Keratinocyte (primary cell): ENCODE measurements at regions not wholly inside any gene's neighbourhood (a gene's known extent, or its start where the extent isn't known, plus 50 kb on each side); places are given as distances from the start of the nearest gene placed in this dataset.

Experiments used
- DNase-seq: peaks from one replicate; pipeline ENCODE4 v3.0.0-alpha.2; 2011; ENCODE audit warnings: low read depth, missing footprints, low spot score
- FAIRE-seq: peaks from 2 replicates; lab custom pipeline; 2011; peaks lifted over from hg19 to GRCh38; lab: Jason Lieb, UNC
- H2AFZ ChIP-seq: 2 replicates; pipeline ENCODE4 v1.6.0; 2012; ENCODE audit warnings: low read length, control low read depth, inconsistent platforms; ENCODE audit not compliant: control insufficient read depth
- H3K27ac ChIP-seq: 2 replicates; pipeline ENCODE4 v1.5.1; 2011; ENCODE audit warnings: low read length; ENCODE audit not compliant: control insufficient read depth, insufficient read depth
- H3K27me3 ChIP-seq: 3 replicates; pipeline ENCODE4 v1.6.0; 2011; ENCODE audit warnings: low read length; ENCODE audit not compliant: control insufficient read depth, insufficient read depth; ENCODE audit errors: extremely low read depth
- H3K36me3 ChIP-seq, 2 experiments: 2 replicates in 1 of 2; 3 replicates in 1 of 2; pipeline ENCODE4 v1.5.1; 2011; ENCODE audit warnings: low read length in 2 of 2, mild to moderate bottlenecking in 1 of 2; ENCODE audit not compliant: control insufficient read depth in 2 of 2, insufficient read depth in 2 of 2; ENCODE audit errors: extremely low read depth in 1 of 2
- H3K4me1 ChIP-seq: 3 replicates; pipeline ENCODE4 v1.5.1; 2011; ENCODE audit warnings: low read length; ENCODE audit not compliant: control insufficient read depth, insufficient read depth; ENCODE audit errors: extremely low read depth
- H3K4me2 ChIP-seq: 3 replicates; pipeline ENCODE4 v1.6.0; 2011; ENCODE audit warnings: low read depth, low read length; ENCODE audit not compliant: control insufficient read depth, insufficient read depth; ENCODE audit errors: extremely low read depth
- H3K4me3 ChIP-seq, 3 experiments: fragments of 200-600 bp in 1 of 3; sonication (generic) in 1 of 3; 2 replicates in 2 of 3; 3 replicates in 1 of 3; pipeline ENCODE4 v1.5.1; 2011 to 2016; ENCODE audit warnings: low read length in 3 of 3, mild to moderate bottlenecking in 3 of 3, control low read depth in 2 of 3, inconsistent platforms in 1 of 3, low read depth in 1 of 3, mixed read lengths in 1 of 3, mixed run types in 1 of 3, moderate library complexity in 1 of 3; ENCODE audit not compliant: control insufficient read depth in 2 of 3, insufficient read depth in 2 of 3; ENCODE audit errors: extremely low read depth in 1 of 3
- H3K79me2 ChIP-seq: 2 replicates; pipeline ENCODE4 v1.6.0; 2012; ENCODE audit warnings: low read length; ENCODE audit not compliant: control insufficient read depth, insufficient read depth
- H3K9ac ChIP-seq: 3 replicates; pipeline ENCODE4 v1.6.0; 2011; ENCODE audit warnings: low read length; ENCODE audit not compliant: control insufficient read depth, insufficient read depth; ENCODE audit errors: extremely low read depth
- H3K9me1 ChIP-seq: 3 replicates; pipeline ENCODE4 v1.6.0; 2011; ENCODE audit warnings: low read length; ENCODE audit not compliant: control insufficient read depth, insufficient read depth; ENCODE audit errors: extremely low read depth
- H3K9me3 ChIP-seq: 2 replicates; pipeline ENCODE4 v1.5.1; 2012; ENCODE audit warnings: low read depth, low read length; ENCODE audit not compliant: control insufficient read depth
- H4K20me1 ChIP-seq: 3 replicates; pipeline ENCODE4 v1.6.0; 2011; ENCODE audit warnings: low read length; ENCODE audit not compliant: control insufficient read depth, insufficient read depth; ENCODE audit errors: extremely low read depth
- CTCF ChIP-seq, 3 experiments: IDR thresholded peaks in 1 of 3; conservative IDR thresholded peaks in 1 of 3; optimal IDR thresholded peaks in 1 of 3; 2 replicates in 2 of 3; 3 replicates in 1 of 3; pipeline versions ENCODE3 to v1.5.1; 2011; ENCODE audit warnings: low read length in 3 of 3, mild to moderate bottlenecking in 3 of 3, moderate library complexity in 2 of 3, control low read depth in 1 of 3, inconsistent platforms in 1 of 3; ENCODE audit not compliant: insufficient read depth in 2 of 3; ENCODE audit errors: extremely low read depth in 1 of 3
- EZH2 ChIP-seq: IDR thresholded peaks from one replicate; pipeline ENCODE4 v1.6.1; 2012; ENCODE audit warnings: inconsistent platforms, mild to moderate bottlenecking, low read length, moderate library complexity
- dilution Hi-C: fragments of 300-500 bp; cut with MboI; formaldehyde crosslinking; loops from one replicate; pipeline ENCODE4 v1.7.0; 2020; ENCODE audit warnings: low sequenced_read_pairs; ENCODE audit not compliant: extremely low pct_ligation_motif_present

- H3K4me2 ChIP-seq, result no peak overlapping the region
- H3K36me3 ChIP-seq, result no peaks in the 10 kb centered on the region
- peaks cover 4% of the 10 kb centered on the region for H3K27me3 ChIP-seq
- H2AFZ ChIP-seq, result no peak overlapping the region
- dilution Hi-C loops, result no loop called here
- no peak overlapping the region for H3K9ac ChIP-seq
- DNase-seq (no peak), FAIRE-seq (no peak)
- H4K20me1 ChIP-seq, result no peaks in the 10 kb centered on the region
- no peaks in the 10 kb centered on the region for H3K79me2 ChIP-seq
- no peaks in the 10 kb centered on the region for H3K9me1 ChIP-seq
- H3K9me3 ChIP-seq, result no peaks in the 10 kb centered on the region
- TF ChIP-seq EZH2, result no peak
- TF ChIP-seq CTCF (optimal IDR thresholded peaks at IDR 0.05 in 1 of 3, IDR thresholded peaks at IDR 0.05 in 1 of 3, conservative IDR thresholded peaks at IDR 0.05 in 1 of 3; ENCODE audit: extremely low read depth in 1 of 3, insufficient read depth in 2 of 3, low read length in 3 of 3), result no peak
- no peak overlapping the region for H3K4me3 ChIP-seq
- no peaks in the 10 kb centered on the region for H3K4me1 ChIP-seq
- no peak overlapping the region for H3K27ac ChIP-seq
These were observed 330.9 kb upstream of the CDH4 start for GRCh38 chr20:60921022-60921622.

- no peak for FAIRE-seq
- DNase-seq, result no peak
- dilution Hi-C loops, result no loop called here
These were observed 325.2 kb upstream of the CDH4 start for GRCh38 chr20:60926831-60927230.

More at GRCh38 chr20:60926831-60927230, 325.2 kb upstream of the CDH4 start:
- H3K36me3 ChIP-seq, result no peaks in the 10 kb centered on the region
- no peaks in the 10 kb centered on the region for H3K9me1 ChIP-seq
- H3K9ac ChIP-seq, result no peak overlapping the region
- no peak for TF ChIP-seq EZH2
- no peak for TF ChIP-seq CTCF (optimal IDR thresholded peaks at IDR 0.05 in 1 of 3, IDR thresholded peaks at IDR 0.05 in 1 of 3, conservative IDR thresholded peaks at IDR 0.05 in 1 of 3; ENCODE audit: extremely low read depth in 1 of 3, insufficient read depth in 2 of 3, low read length in 3 of 3)
- no peaks in the 10 kb centered on the region for H3K79me2 ChIP-seq
- H3K4me3 ChIP-seq, result no peak overlapping the region
- no peaks in the 10 kb centered on the region for H3K4me1 ChIP-seq
- no peaks in the 10 kb centered on the region for H4K20me1 ChIP-seq
- H3K4me2 ChIP-seq, result no peak overlapping the region
- H3K27ac ChIP-seq, result no peak overlapping the region
- H3K9me3 ChIP-seq, result no peaks in the 10 kb centered on the region
- peaks cover 5% of the 10 kb centered on the region for H3K27me3 ChIP-seq
- no peak overlapping the region for H2AFZ ChIP-seq
